OCI-LY3 (cell line): ENCODE measurements at regions not wholly inside any gene's neighbourhood (a gene's known extent, or its start where the extent isn't known, plus 50 kb on each side); places are given as distances from the start of the nearest gene placed in this dataset.

Source experiments
- CTCF ChIP-seq: fragments of 200-600, 300-600 bp; sonication (generic); IDR thresholded peaks from 2 replicates; pipeline ENCODE4 v1.5.1; 2014; ENCODE audit warnings: antibody characterized with exemption, low read length, low read depth
- EZH2phosphoT487 ChIP-seq: fragments of 200-600 bp; shearing (Covaris generic); IDR thresholded peaks from 2 replicates; pipeline ENCODE4 v1.6.1; 2018; ENCODE audit warnings: antibody characterized with exemption, mixed run types, low read depth

GRCh38 chr3:176609361-176609760, 587.9 kb downstream of the TBL1XR1 start:
- TF ChIP-seq CTCF (no peak), EZH2phosphoT487 (no peak)
